ENCODE measurements at regions not wholly inside any gene's neighbourhood (a gene's known extent, or its start where the extent isn't known, plus 50 kb on each side); places are given as distances from the start of the nearest gene placed in this dataset.

DNA sequence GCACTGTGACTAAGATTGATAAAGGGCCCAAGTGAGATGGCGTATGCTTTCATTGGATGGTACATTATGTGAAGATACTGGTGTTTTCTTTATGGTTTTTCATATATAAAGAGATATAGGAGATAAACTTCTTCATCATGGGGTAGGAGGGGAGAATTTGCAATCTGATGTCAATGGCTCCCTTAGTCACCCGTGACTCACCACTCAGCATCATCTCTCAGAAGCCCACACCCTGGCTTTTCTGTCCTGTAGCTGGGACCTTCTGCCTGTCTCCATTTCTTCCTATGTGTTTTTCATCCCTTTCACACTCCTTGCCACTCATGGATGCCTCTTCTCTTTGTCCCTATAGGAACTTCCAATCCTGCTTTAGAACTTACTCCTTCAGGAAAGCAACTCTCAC is 114.3 kb upstream of the SEMA6D start (continued):
- TF ChIP-seq, protein P1, sequence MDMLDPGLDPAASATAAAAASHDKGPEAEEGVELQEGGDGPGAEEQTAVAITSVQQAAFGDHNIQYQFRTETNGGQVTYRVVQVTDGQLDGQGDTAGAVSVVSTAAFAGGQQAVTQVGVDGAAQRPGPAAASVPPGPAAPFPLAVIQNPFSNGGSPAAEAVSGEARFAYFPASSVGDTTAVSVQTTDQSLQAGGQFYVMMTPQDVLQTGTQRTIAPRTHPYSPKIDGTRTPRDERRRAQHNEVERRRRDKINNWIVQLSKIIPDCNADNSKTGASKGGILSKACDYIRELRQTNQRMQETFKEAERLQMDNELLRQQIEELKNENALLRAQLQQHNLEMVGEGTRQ (IDR thresholded peaks at IDR 0.05; ENCODE audit: low read length), result no peak
- no peak for TF ChIP-seq TBP (IDR thresholded peaks at IDR 0.05; ENCODE audit: low read depth, low read length)

Measured in H1 (cell line).